HFF-Myc (cell line): ENCODE measurements at regions not wholly inside any gene's neighbourhood (a gene's known extent, or its start where the extent isn't known, plus 50 kb on each side); places are given as distances from the start of the nearest gene placed in this dataset.

ENCODE experiments used
- DNase-seq: peaks from one replicate; pipeline ENCODE4 v3.0.0-alpha.2; 2011; ENCODE audit warnings: low read depth; ENCODE audit errors: extremely low read depth
- H3K4me3 ChIP-seq: replicated peaks from 2 replicates; pipeline ENCODE4 v1.5.1; 2011; ENCODE audit warnings: low read depth, mild to moderate bottlenecking, control low read depth, low read length
- CTCF ChIP-seq: IDR thresholded peaks from 2 replicates; pipeline ENCODE4 v1.5.1; 2012; ENCODE audit warnings: mild to moderate bottlenecking, low read depth, low read length, control low read depth; ENCODE audit errors: missing control alignments

- no peak overlapping the region for H3K4me3 ChIP-seq
- DNase-seq, result no peak
- TF ChIP-seq CTCF, result no peak
Observed at GRCh38 chr16:35631261-35631945, 2172.0 kb downstream of the TP53TG3F start.

GRCh38 chr16:35636480-35637230 lies 2177.2 kb downstream of the TP53TG3F start:
- TF ChIP-seq CTCF, result no peak
- DNase-seq, result no peak
- no peak overlapping the region for H3K4me3 ChIP-seq

GRCh38 chr16:35637683-35638082 lies 2178.3 kb downstream of the TP53TG3F start:
- DNase-seq, result no peak
- no peak overlapping the region for H3K4me3 ChIP-seq
- no peak for TF ChIP-seq CTCF

- TF ChIP-seq CTCF, result no peak
- H3K4me3 ChIP-seq, result no peak overlapping the region
- DNase-seq, result no peak
Observed at GRCh38 chr16:35639233-35640205, 2180.1 kb downstream of the TP53TG3F start.

GRCh38 chr16:35642322-35642835 lies 2183.0 kb downstream of the TP53TG3F start:
- no peak for DNase-seq
- TF ChIP-seq CTCF, result no peak
- H3K4me3 ChIP-seq, result no peak overlapping the region

- no peak overlapping the region for H3K4me3 ChIP-seq
- no peak for TF ChIP-seq CTCF
Observed at GRCh38 chr16:35651841-35652240, 2192.4 kb downstream of the TP53TG3F start.

More at GRCh38 chr16:35651841-35652240, 2192.4 kb downstream of the TP53TG3F start:
- DNase-seq, result no peak
